ENCODE measurements at regions not wholly inside any gene's neighbourhood (a gene's known extent, or its start where the extent isn't known, plus 50 kb on each side); places are given as distances from the start of the nearest gene placed in this dataset.

DNA sequence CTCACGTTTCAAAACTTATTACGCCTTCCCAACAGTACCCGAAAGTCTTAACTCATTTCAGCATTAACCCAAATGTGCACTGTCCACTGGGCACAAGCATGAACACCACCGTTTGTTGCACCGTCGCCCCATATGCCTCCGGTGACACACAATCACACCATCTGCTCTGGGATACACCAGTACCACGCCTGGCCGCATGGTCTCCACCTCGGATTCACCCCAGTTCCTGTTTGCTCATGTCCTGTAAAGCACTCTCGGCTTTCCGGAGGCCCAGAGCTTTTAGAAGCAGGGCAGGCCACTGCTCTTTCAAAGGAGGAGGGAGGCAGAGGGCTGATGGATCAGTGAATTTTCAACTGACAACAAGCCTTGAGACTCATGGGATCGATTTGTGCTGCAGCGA lies 1570.0 kb upstream of the DEFB115 start:
- Mint-ChIP-seq H3K27ac (no peak overlapping the region), H3K9me3 (peaks cover 5% of the 10 kb centered on the region), H3K4me3 (no peak overlapping the region), H3K36me3 (no peaks in the 10 kb centered on the region), H3K27me3 (no peaks in the 10 kb centered on the region), H3K4me1 (ENCODE audit: unreplicated experiment) (no peaks in the 10 kb centered on the region)
- TF ChIP-seq, protein P1, sequence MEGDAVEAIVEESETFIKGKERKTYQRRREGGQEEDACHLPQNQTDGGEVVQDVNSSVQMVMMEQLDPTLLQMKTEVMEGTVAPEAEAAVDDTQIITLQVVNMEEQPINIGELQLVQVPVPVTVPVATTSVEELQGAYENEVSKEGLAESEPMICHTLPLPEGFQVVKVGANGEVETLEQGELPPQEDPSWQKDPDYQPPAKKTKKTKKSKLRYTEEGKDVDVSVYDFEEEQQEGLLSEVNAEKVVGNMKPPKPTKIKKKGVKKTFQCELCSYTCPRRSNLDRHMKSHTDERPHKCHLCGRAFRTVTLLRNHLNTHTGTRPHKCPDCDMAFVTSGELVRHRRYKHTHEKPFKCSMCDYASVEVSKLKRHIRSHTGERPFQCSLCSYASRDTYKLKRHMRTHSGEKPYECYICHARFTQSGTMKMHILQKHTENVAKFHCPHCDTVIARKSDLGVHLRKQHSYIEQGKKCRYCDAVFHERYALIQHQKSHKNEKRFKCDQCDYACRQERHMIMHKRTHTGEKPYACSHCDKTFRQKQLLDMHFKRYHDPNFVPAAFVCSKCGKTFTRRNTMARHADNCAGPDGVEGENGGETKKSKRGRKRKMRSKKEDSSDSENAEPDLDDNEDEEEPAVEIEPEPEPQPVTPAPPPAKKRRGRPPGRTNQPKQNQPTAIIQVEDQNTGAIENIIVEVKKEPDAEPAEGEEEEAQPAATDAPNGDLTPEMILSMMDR (conservative IDR thresholded peaks at IDR 0.05), result no peak
- no peak for DNase-seq (ENCODE audit: extremely low spot score, unreplicated experiment)

DNA sequence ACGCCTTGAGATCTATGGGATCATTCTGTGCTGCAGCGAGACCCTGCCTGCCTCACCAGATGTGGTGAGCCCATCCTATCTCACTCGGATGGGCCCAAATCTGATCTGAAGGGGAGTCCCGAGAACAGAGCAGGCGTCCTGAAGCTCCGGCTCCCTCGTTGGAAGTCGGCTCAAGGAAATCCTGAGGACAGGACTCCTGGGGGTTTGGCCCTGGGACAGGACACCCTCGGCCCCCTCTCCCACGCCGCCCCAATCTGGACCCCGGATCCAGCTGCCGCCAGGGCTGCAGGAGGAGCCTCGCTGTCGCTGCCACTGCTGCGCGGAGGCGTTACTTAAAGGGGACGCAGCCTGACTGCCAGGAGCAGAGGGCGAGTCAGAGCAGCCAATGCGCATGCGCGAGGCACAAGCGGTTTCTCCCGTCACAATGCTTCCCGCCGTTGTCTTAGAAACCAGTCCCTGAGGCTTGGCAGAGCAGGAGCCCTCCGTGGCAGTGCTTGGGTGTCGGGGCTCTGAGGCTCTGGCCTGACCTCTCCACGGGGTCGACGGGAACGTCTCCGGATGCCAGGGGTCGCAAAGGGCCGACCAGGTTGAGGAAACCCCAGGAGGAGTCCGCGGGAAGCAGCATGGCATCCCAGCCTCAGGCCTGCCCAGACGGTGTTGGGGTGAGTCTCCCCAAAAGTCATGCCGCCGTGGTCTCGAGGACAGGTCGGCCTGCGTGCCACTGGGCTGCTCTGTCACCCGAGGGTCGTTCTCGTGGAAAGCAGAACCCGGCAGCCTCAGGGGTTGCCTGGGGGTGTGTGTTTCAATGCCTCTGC lies 1567.8 kb upstream of the DEFB115 start:
- no peaks in the 10 kb centered on the region for H3K27me3 Mint-ChIP-seq
- H3K4me1 Mint-ChIP-seq (ENCODE audit: unreplicated experiment), result no peaks in the 10 kb centered on the region
- peaks cover 5% of the 10 kb centered on the region for H3K9me3 Mint-ChIP-seq
- H3K36me3 Mint-ChIP-seq, result no peaks in the 10 kb centered on the region
- TF ChIP-seq, protein P1 (conservative IDR thresholded peaks at IDR 0.05), result no peak
- no peak for DNase-seq (ENCODE audit: extremely low spot score, unreplicated experiment)
- no peak overlapping the region for H3K27ac Mint-ChIP-seq
- H3K4me3 Mint-ChIP-seq, result no peak overlapping the region

DNA sequence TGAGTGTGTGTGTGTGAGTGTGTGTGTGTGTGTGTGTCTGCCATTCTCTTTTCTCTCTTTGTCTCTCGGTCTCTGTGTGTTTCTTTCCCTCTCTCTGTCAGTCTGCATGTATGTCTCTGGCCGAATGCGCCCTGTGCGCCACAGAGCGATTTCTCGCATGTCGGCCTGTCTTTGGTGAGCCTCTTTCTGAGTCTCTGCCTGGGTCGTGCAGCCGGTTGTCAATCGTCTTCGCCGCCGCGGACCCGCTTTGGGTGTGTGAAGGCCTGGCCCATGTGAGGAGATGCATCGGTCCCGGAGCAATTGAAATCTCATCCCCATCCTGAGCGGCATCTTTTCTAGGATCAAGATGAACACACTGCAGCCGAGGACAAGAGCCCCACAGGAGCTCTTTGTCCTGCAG lies 1567.2 kb upstream of the DEFB115 start:
- H3K9me3 Mint-ChIP-seq, result peaks cover 5% of the 10 kb centered on the region
- H3K4me3 Mint-ChIP-seq, result no peak overlapping the region
- no peaks in the 10 kb centered on the region for H3K36me3 Mint-ChIP-seq
- TF ChIP-seq, protein P1 (conservative IDR thresholded peaks at IDR 0.05), result no peak
- no peaks in the 10 kb centered on the region for H3K4me1 Mint-ChIP-seq (ENCODE audit: unreplicated experiment)
- no peak overlapping the region for H3K27ac Mint-ChIP-seq
- no peaks in the 10 kb centered on the region for H3K27me3 Mint-ChIP-seq
- DNase-seq (ENCODE audit: extremely low spot score, unreplicated experiment), result no peak

DNA sequence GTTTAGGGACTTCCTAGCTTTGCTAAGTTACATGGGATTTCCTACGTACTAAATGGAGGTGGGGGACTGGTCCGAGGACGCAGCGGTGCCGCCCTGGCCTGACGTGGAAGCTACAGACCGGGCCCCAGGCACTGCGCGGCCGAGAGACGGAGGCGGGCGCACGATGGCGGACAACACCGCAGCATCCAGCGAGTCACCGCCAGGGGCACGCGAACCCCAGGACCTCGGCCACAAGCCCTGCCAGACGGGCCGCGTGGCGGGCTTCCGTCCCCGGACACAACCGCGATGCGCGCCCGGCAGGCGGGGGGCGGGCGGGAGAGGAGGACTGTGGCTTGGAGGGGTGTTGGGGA lies 1516.9 kb upstream of the DEFB115 start:
- DNase-seq (ENCODE audit: extremely low spot score, unreplicated experiment), result no peak
- Mint-ChIP-seq H3K27me3 (no peaks in the 10 kb centered on the region), H3K4me3 (no peak overlapping the region), H3K9me3 (peaks cover 5% of the 10 kb centered on the region), H3K4me1 (ENCODE audit: unreplicated experiment) (no peaks in the 10 kb centered on the region), H3K36me3 (no peaks in the 10 kb centered on the region), H3K27ac (no peak overlapping the region)
- TF ChIP-seq, protein P1 (conservative IDR thresholded peaks at IDR 0.05), result no peak

DNA sequence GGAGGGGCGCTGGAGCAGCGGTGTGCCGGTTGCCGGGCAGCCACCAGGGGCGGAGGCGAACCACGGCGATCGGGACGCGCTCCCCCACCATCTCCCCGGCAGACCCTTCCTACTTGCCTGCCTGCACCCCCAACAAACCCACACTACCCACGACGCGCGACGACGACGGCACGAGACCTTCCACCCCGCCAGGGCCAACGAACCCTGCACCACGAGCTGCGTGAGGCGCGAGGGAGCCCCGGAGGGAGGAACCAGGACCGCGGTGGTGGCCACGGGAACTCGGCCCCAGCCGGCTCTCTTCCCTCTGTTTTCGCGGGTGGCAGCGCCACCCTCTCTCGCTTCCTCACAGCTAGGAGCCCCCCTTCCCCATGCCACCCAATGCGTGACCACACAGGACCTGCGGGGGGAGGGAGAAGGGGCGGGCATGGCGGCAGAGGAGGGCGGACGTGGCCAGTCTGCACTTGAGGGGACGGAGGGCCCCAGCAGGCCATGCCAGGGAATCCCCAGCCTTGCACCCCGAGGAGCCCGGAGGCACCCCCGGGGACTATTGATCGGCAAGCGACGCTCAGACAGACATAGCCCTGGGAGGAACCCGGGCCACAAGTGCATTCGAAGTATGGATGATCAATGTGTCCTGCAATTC lies 1516.4 kb upstream of the DEFB115 start:
- TF ChIP-seq, protein P1 (conservative IDR thresholded peaks at IDR 0.05), result no peak
- Mint-ChIP-seq H3K27ac (no peak overlapping the region), H3K27me3 (no peaks in the 10 kb centered on the region), H3K36me3 (no peaks in the 10 kb centered on the region), H3K4me3 (no peak overlapping the region), H3K4me1 (ENCODE audit: unreplicated experiment) (no peaks in the 10 kb centered on the region), H3K9me3 (peaks cover 5% of the 10 kb centered on the region)
- no peak for DNase-seq (ENCODE audit: extremely low spot score, unreplicated experiment)
